H1 (cell line): ENCODE measurements at regions not wholly inside any gene's neighbourhood (a gene's known extent, or its start where the extent isn't known, plus 50 kb on each side); places are given as distances from the start of the nearest gene placed in this dataset.

ENCODE experiments used
- CTCF ChIA-PET: fragments of 300-600 bp; sonication (Branson Sonifier 250); formaldehyde crosslinking; loops from one replicate; lab custom pipeline; 2021; ENCODE audit not compliant: partially characterized antibody; lab: Charles Lee
- POLR2A ChIA-PET: fragments of 300-600 bp; sonication (Branson Sonifier 250); formaldehyde crosslinking; loops from one replicate; lab custom pipeline; 2021; ENCODE audit warnings: inconsistent platforms; ENCODE audit not compliant: partially characterized antibody; lab: Charles Lee
- DNase-seq, 2 experiments: peaks; one replicate each; pipeline versions ENCODE4 v3.0.0 to v3.0.0-alpha.2; 2010 to 2022; ENCODE audit warnings: low spot score in 2 of 2, low read depth in 1 of 2, mixed read lengths in 1 of 2
- FAIRE-seq: peaks from 2 replicates; lab custom pipeline; 2011; peaks lifted over from hg19 to GRCh38; lab: Jason Lieb, UNC
- H2AFZ ChIP-seq: 2 replicates; pipeline ENCODE4 v1.8.1; 2012; ENCODE audit warnings: low read length, inconsistent platforms
- H2AK5ac ChIP-seq: 2 replicates; pipeline ENCODE4 v1.6.1; 2013; ENCODE audit warnings: low read depth, low read length
- H2BK120ac ChIP-seq: replicated peaks from 2 replicates; pipeline ENCODE3; 2013; ENCODE audit warnings: low read depth, low read length, inconsistent platforms
- H2BK12ac ChIP-seq: 2 replicates; pipeline ENCODE4 v1.6.1; 2013; ENCODE audit warnings: low read depth, low read length
- H2BK15ac ChIP-seq: 2 replicates; pipeline ENCODE4 v1.6.1; 2013; ENCODE audit warnings: low read length
- H2BK20ac ChIP-seq: 2 replicates; pipeline ENCODE4 v1.6.1; 2013; ENCODE audit warnings: low read length
- H2BK5ac ChIP-seq: 2 replicates; pipeline ENCODE4 v1.6.1; 2013; ENCODE audit warnings: low read depth, low read length
- H3K14ac ChIP-seq: 2 replicates; pipeline ENCODE4 v1.6.1; 2013; ENCODE audit warnings: inconsistent platforms; ENCODE audit not compliant: insufficient read length
- H3K18ac ChIP-seq: 2 replicates; pipeline ENCODE4 v1.6.1; 2013; ENCODE audit warnings: low read length; ENCODE audit errors: extremely low read depth
- H3K23ac ChIP-seq: 2 replicates; pipeline ENCODE4 v1.6.1; 2013; ENCODE audit warnings: inconsistent platforms; ENCODE audit not compliant: insufficient read length
- H3K23me2 ChIP-seq: 2 replicates; pipeline ENCODE4 v1.6.1; 2013; ENCODE audit warnings: low read depth, low read length
- H3K27ac ChIP-seq: 2 replicates; pipeline ENCODE4 v1.6.1; 2011; ENCODE audit warnings: low read depth, low read length, inconsistent platforms
- H3K27me3 ChIP-seq, 4 experiments: replicated peaks in 1 of 4; 1 replicate in 1 of 4; 2 replicates in 3 of 4; pipeline versions ENCODE4 v1.6.1 to v1.8.1; 2011 to 2013; ENCODE audit warnings: low read length in 3 of 4, mild to moderate bottlenecking in 3 of 4, inconsistent platforms in 2 of 4, mixed read lengths in 2 of 4, moderate library complexity in 1 of 4; ENCODE audit not compliant: control insufficient read depth in 3 of 4, insufficient read depth in 3 of 4; ENCODE audit errors: extremely low read depth in 1 of 4
- H3K36me3 ChIP-seq, 4 experiments: 2 replicates each; pipeline versions ENCODE4 v1.6.1 to v1.8.1; 2011 to 2013; ENCODE audit warnings: mild to moderate bottlenecking in 4 of 4, low read length in 3 of 4, moderate library complexity in 2 of 4, control low read depth in 1 of 4, inconsistent platforms in 1 of 4; ENCODE audit not compliant: insufficient read depth in 4 of 4, control insufficient read depth in 2 of 4
- H3K4ac ChIP-seq: replicated peaks from 2 replicates; pipeline ENCODE3; 2013; ENCODE audit warnings: low read length, low read depth, mixed read lengths, inconsistent platforms; ENCODE audit not compliant: insufficient read length
- H3K4me1 ChIP-seq, 4 experiments: replicated peaks in 1 of 4; 1 replicate in 1 of 4; 2 replicates in 3 of 4; pipeline versions ENCODE4 v1.6.1 to v1.8.1; 2011 to 2013; ENCODE audit warnings: low read length in 3 of 4, inconsistent platforms in 2 of 4, mixed read lengths in 1 of 4; ENCODE audit not compliant: insufficient read depth in 4 of 4, control insufficient read depth in 3 of 4
- H3K4me2 ChIP-seq, 2 experiments: 2 replicates each; pipeline versions ENCODE4 v1.6.1 to v1.8.1; 2011 to 2013; ENCODE audit warnings: low read depth in 2 of 2, low read length in 2 of 2, control low read depth in 1 of 2, inconsistent platforms in 1 of 2, mild to moderate bottlenecking in 1 of 2; ENCODE audit not compliant: insufficient read depth in 1 of 2
- H3K4me3 ChIP-seq, 4 experiments: fragments of 200-600, 300-600 bp in 1 of 4; sonication (generic), shearing (Covaris generic), sonication (Bioruptor Twin) in 1 of 4; 2 replicates each; pipeline versions ENCODE4 v1.5.1 to v1.8.1; 2011 to 2016; ENCODE audit warnings: low read length in 4 of 4, low read depth in 3 of 4, control low read depth in 2 of 4, inconsistent platforms in 2 of 4, mild to moderate bottlenecking in 2 of 4, mixed read lengths in 1 of 4, moderate library complexity in 1 of 4; ENCODE audit not compliant: insufficient read depth in 2 of 4; ENCODE audit errors: extremely low read depth in 1 of 4
- H3K56ac ChIP-seq: replicated peaks from 2 replicates; pipeline ENCODE3; 2013; ENCODE audit warnings: low read depth, mild to moderate bottlenecking, mixed read lengths, low read length, inconsistent platforms; ENCODE audit not compliant: insufficient read length
- H3K79me1 ChIP-seq: 2 replicates; pipeline ENCODE4 v1.6.1; 2013; ENCODE audit warnings: low read depth, low read length, control low read depth
- H3K79me2 ChIP-seq, 2 experiments: 2 replicates each; pipeline versions ENCODE4 v1.6.1 to v1.8.1; 2012 to 2013; ENCODE audit warnings: low read length in 2 of 2, mild to moderate bottlenecking in 2 of 2, inconsistent platforms in 1 of 2; ENCODE audit not compliant: insufficient read depth in 2 of 2, control insufficient read depth in 1 of 2
- H3K9ac ChIP-seq, 4 experiments: replicated peaks in 1 of 4; 1 replicate in 1 of 4; 2 replicates in 3 of 4; pipeline versions ENCODE4 v1.6.1 to v1.8.1; 2011 to 2013; ENCODE audit warnings: low read depth in 3 of 4, low read length in 3 of 4, control low read depth in 2 of 4, mild to moderate bottlenecking in 2 of 4, moderate library complexity in 2 of 4, inconsistent platforms in 1 of 4; ENCODE audit errors: extremely low read depth in 1 of 4
- H3K9me3 ChIP-seq, 2 experiments: 2 replicates each; pipeline versions ENCODE4 v1.6.1 to v1.8.1; 2012 to 2013; ENCODE audit warnings: mild to moderate bottlenecking in 2 of 2, moderate library complexity in 2 of 2, control low read depth in 1 of 2, inconsistent platforms in 1 of 2, low read depth in 1 of 2, low read length in 1 of 2, mixed read lengths in 1 of 2; ENCODE audit not compliant: insufficient read depth in 2 of 2
- H4K20me1 ChIP-seq, 2 experiments: replicated peaks in 1 of 2; 2 replicates each; pipeline versions ENCODE3 to v1.8.1; 2011 to 2013; ENCODE audit warnings: inconsistent platforms in 2 of 2, low read length in 2 of 2, mild to moderate bottlenecking in 1 of 2; ENCODE audit not compliant: insufficient read depth in 2 of 2, control insufficient read depth in 1 of 2
- H4K5ac ChIP-seq: 2 replicates; pipeline ENCODE4 v1.6.1; 2013; ENCODE audit warnings: low read length, low read depth, mixed read lengths, inconsistent platforms; ENCODE audit not compliant: insufficient read length
- H4K8ac ChIP-seq: 2 replicates; pipeline ENCODE4 v1.8.0; 2013; ENCODE audit warnings: mild to moderate bottlenecking, moderate library complexity, low read length, inconsistent platforms; ENCODE audit not compliant: insufficient read depth; ENCODE audit errors: extremely low read depth
- H4K91ac ChIP-seq: replicated peaks from 2 replicates; pipeline ENCODE3; 2013; ENCODE audit warnings: low read length, mixed read lengths, inconsistent platforms; ENCODE audit not compliant: insufficient read length
- BACH1 ChIP-seq: IDR thresholded peaks from 2 replicates; pipeline ENCODE4 v1.6.1; 2012; ENCODE audit warnings: low read length, improper control_type of control experiment
- CREB1 ChIP-seq: IDR thresholded peaks from 2 replicates; pipeline ENCODE4 v1.6.1; 2012; ENCODE audit warnings: inconsistent platforms
- CTBP2 ChIP-seq: IDR thresholded peaks from 2 replicates; pipeline ENCODE4 v1.7.0; 2011; ENCODE audit warnings: borderline replicate concordance, mild to moderate bottlenecking, moderate library complexity, mixed read lengths, low read length; ENCODE audit not compliant: insufficient read depth, insufficient read length
- SIRT6 ChIP-seq: IDR thresholded peaks from one replicate; pipeline ENCODE4 v1.7.1; 2012; ENCODE audit warnings: low read length, inconsistent platforms
- YY1 ChIP-seq: IDR thresholded peaks from 2 replicates; pipeline ENCODE4 v1.6.1; 2011; ENCODE audit warnings: low read depth, mild to moderate bottlenecking, low read length
- ZNF274 ChIP-seq: IDR thresholded peaks from 2 replicates; pipeline ENCODE4 v1.7.0; 2012; ENCODE audit warnings: low read length, borderline replicate concordance; ENCODE audit errors: extremely low read depth
- WGBS, 2 experiments: shearing (Covaris generic) in 1 of 2; methylation state at CpG; one replicate each; pipeline versions ENCODE4 v1.1.6 to v1.1.7; 2013 to 2015; ENCODE audit warnings: low lambda C conversion rate in 2 of 2, mixed read lengths in 2 of 2, inconsistent platforms in 1 of 2, low coverage in 1 of 2, missing lambda C conversion rate in 1 of 2; ENCODE audit not compliant: insufficient replicate concordance in 2 of 2, insufficient coverage in 1 of 2, insufficient read length in 1 of 2; ENCODE audit errors: extremely low coverage in 1 of 2, missing lambda C conversion rate in 1 of 2; 5-methylcytosine and 5-hydroxymethylcytosine counted together

- CTCF ChIA-PET: interaction anchor here (1.2 to 3.5 kb wide), 2 partner anchors 11 kb away, joined by 4 to 17 read pairs; no protein-coding TSS in a partner anchor
These were observed 50.0 kb upstream of the GLIS3 start for GRCh38 chr9:4349816-4350418.

More at GRCh38 chr9:4349816-4350418, 50.0 kb upstream of the GLIS3 start:
- no peak overlapping the region for H3K23ac ChIP-seq
- H4K5ac ChIP-seq: no peak overlapping the region
- no peak overlapping the region; the same call in 1 of the 2 replicates for H2BK15ac ChIP-seq
- no peaks in the 10 kb centered on the region for H3K79me2 ChIP-seq
- H3K36me3 ChIP-seq: no peaks in the 10 kb centered on the region
- FAIRE-seq: no peak
- no peaks in the 10 kb centered on the region for H3K23me2 ChIP-seq
- H3K4me2 ChIP-seq: no peak overlapping the region
- no peak overlapping the region for H3K56ac ChIP-seq
- no peaks in the 10 kb centered on the region for H3K27me3 ChIP-seq
- H3K9ac ChIP-seq: no peak overlapping the region
- POLR2A ChIA-PET: no interaction called here
- H3K18ac ChIP-seq: no peak overlapping the region
- H2BK5ac ChIP-seq: no peak overlapping the region
- H4K91ac ChIP-seq: no peak overlapping the region
- no peak overlapping the region for H4K8ac ChIP-seq
- H2BK20ac ChIP-seq: no peak overlapping the region
- H3K27ac ChIP-seq: no peak overlapping the region
- H4K20me1 ChIP-seq: no peaks in the 10 kb centered on the region
- no peaks in the 10 kb centered on the region for H3K9me3 ChIP-seq
- no peak overlapping the region for H2AK5ac ChIP-seq
- 90% methylated on average over 9 of the region's 9 CpGs; no CpG with 5 or more reads in 1 of the 2 experiments for WGBS, 2 experiments
- H3K4me3 ChIP-seq: no peak overlapping the region
- peaks cover 0 to 2% (median 0%) of the 10 kb centered on the region in 4 experiments; a peak in 1 of 7 replicates for H3K4me1 ChIP-seq
- H2BK12ac ChIP-seq: no peak overlapping the region
- no peak overlapping the region for H3K14ac ChIP-seq
- H3K4ac ChIP-seq: no peak overlapping the region
- no peak for DNase-seq
- no peak overlapping the region; the same call in 1 of the 2 replicates for H2AFZ ChIP-seq
- H3K79me1 ChIP-seq: no peaks in the 10 kb centered on the region
- TF ChIP-seq BACH1: no peak
- TF ChIP-seq CTBP2: no peak
- TF ChIP-seq SIRT6: no peak
- TF ChIP-seq CREB1: no peak
- no peak for TF ChIP-seq YY1
- TF ChIP-seq ZNF274: no peak
- H2BK120ac ChIP-seq: no peak overlapping the region
